Stimulated activated CD4-positive, alpha-beta T cell treated with anti-CD3 and anti-CD28 coated beads, TNF-alpha, amount 100 ng/mL, for 48 hours (primary cell): ENCODE measurements at regions not wholly inside any gene's neighbourhood (a gene's known extent, or its start where the extent isn't known, plus 50 kb on each side); places are given as distances from the start of the nearest gene placed in this dataset.
"Not testable (repeated sequence)": the region's sequence is repeated elsewhere in the genome, so short reads cannot be mapped to it uniquely, and the experiment has no call there.

ENCODE experiments used
- DNase-seq, 3 donors: peaks; one replicate each; pipeline ENCODE4 v3.0.0-alpha.2; 2020; ENCODE audit warnings: low read depth in 3 of 3

GRCh38 chr20:12113468-12114371, 196.0 kb downstream of the BTBD3 start:
- no peak for DNase-seq

- DNase-seq = not testable (repeated sequence)
Observed at GRCh38 chr20:12129114-12129513, 211.4 kb downstream of the BTBD3 start.

- not testable (repeated sequence) for DNase-seq
Observed at GRCh38 chr20:12129532-12129931, 211.8 kb downstream of the BTBD3 start.

- no peak for DNase-seq
Observed at GRCh38 chr20:12130781-12131180, 213.1 kb downstream of the BTBD3 start.

GRCh38 chr20:12133553-12133952, 215.9 kb downstream of the BTBD3 start:
- DNase-seq = no peak

GRCh38 chr20:12145951-12146350, 228.3 kb downstream of the BTBD3 start:
- DNase-seq = not testable (repeated sequence)

- DNase-seq = no peak
Observed at GRCh38 chr20:12152996-12153395, 235.3 kb downstream of the BTBD3 start.

- no peak for DNase-seq
Observed at GRCh38 chr20:12153628-12154027, 235.9 kb downstream of the BTBD3 start.

GRCh38 chr20:12156252-12156651, 238.6 kb downstream of the BTBD3 start:
- DNase-seq = no peak

- no peak for DNase-seq
Observed at GRCh38 chr20:12159261-12159660, 241.6 kb downstream of the BTBD3 start.

- no peak for DNase-seq
Observed at GRCh38 chr20:12161734-12162133, 244.0 kb downstream of the BTBD3 start.

- DNase-seq = no peak
Observed at GRCh38 chr20:12166053-12166717, 248.5 kb downstream of the BTBD3 start.

GRCh38 chr20:12170406-12170805, 252.7 kb downstream of the BTBD3 start:
- no peak for DNase-seq

GRCh38 chr20:12171923-12172524, 254.3 kb downstream of the BTBD3 start:
- DNase-seq = no peak

GRCh38 chr20:12173347-12174012, 255.8 kb downstream of the BTBD3 start:
- no peak for DNase-seq

GRCh38 chr20:12175538-12175937, 257.8 kb downstream of the BTBD3 start:
- no peak for DNase-seq

GRCh38 chr20:12177657-12178293, 260.1 kb downstream of the BTBD3 start:
- DNase-seq = no peak

GRCh38 chr20:12179692-12180091, 262.0 kb downstream of the BTBD3 start:
- DNase-seq = no peak

- DNase-seq = no peak
Observed at GRCh38 chr20:12180107-12180661, 262.5 kb downstream of the BTBD3 start.

GRCh38 chr20:12198281-12198680, 280.6 kb downstream of the BTBD3 start:
- DNase-seq = no peak

GRCh38 chr20:12199703-12200102, 282.0 kb downstream of the BTBD3 start:
- DNase-seq = no peak
